Gastroesophageal sphincter (tissue), 4 donors: ENCODE measurements at regions not wholly inside any gene's neighbourhood (a gene's known extent, or its start where the extent isn't known, plus 50 kb on each side); places are given as distances from the start of the nearest gene placed in this dataset.

Experiments used
- ATAC-seq: fragments of 150-250 bp; one replicate; pipeline ENCODE4 v1.9.1; 2016; ENCODE audit warnings: mild to moderate bottlenecking, moderate library complexity
- H3K27ac ChIP-seq, 4 donors: fragments of 200-600 bp; sonication (generic) in 3 of 4; 1 replicate in 3 of 4; 2 replicates in 1 of 4; pipeline ENCODE4 v1.5.1; 2016 to 2019
- H3K27me3 ChIP-seq: fragments of 200-600 bp; sonication (generic); one replicate; pipeline ENCODE4 v1.5.1; 2019
- H3K36me3 ChIP-seq, 2 donors: fragments of 200-600 bp; sonication (generic); one replicate each; pipeline ENCODE4 v1.5.1; 2019; ENCODE audit warnings: control low read depth in 1 of 2
- H3K4me1 ChIP-seq, 3 donors: fragments of 200-600 bp; sonication (generic); 1 replicate in 2 of 3; 2 replicates in 1 of 3; pipeline ENCODE4 v1.5.1; 2016 to 2019; ENCODE audit warnings: control low read depth in 2 of 3
- H3K4me3 ChIP-seq, 2 donors: fragments of 200-600 bp; sonication (generic); one replicate each; pipeline ENCODE4 v1.5.1; 2019; ENCODE audit warnings: mild to moderate bottlenecking in 1 of 2, moderate library complexity in 1 of 2
- H3K9me3 ChIP-seq, 3 donors: fragments of 200-600 bp; sonication (generic); one replicate each; pipeline ENCODE4 v1.5.1; 2017 to 2019; ENCODE audit warnings: control low read depth in 2 of 3
- CTCF ChIP-seq, 4 experiments: fragments of 200-600 bp in 2 of 4; fragments of 450-650 bp in 2 of 4; sonication (generic) in 1 of 4; IDR thresholded peaks; one replicate each; pipeline ENCODE4 v1.5.1; 2017 to 2019; ENCODE audit warnings: antibody characterized with exemption in 4 of 4, mild to moderate bottlenecking in 2 of 4, moderate library complexity in 2 of 4
- EP300 ChIP-seq: sonication (generic); formaldehyde crosslinking; IDR thresholded peaks from one replicate; pipeline ENCODE4 v1.6.1; 2017; ENCODE audit warnings: antibody characterized with exemption, mild to moderate bottlenecking
- POLR2A ChIP-seq, 2 donors: fragments of 450-650 bp; IDR thresholded peaks; one replicate each; pipeline ENCODE4 v1.6.1; 2017; ENCODE audit warnings: antibody characterized with exemption in 2 of 2, mild to moderate bottlenecking in 2 of 2, moderate library complexity in 1 of 2
- POLR2AphosphoS5 ChIP-seq: sonication (generic); formaldehyde crosslinking; IDR thresholded peaks from one replicate; pipeline ENCODE4 v1.6.1; 2017; ENCODE audit warnings: antibody characterized with exemption
- WGBS, 2 donors: methylation state at CpG; one replicate each; pipeline ENCODE4 v1.1.5; 2018; ENCODE audit warnings: low coverage in 1 of 2; 5-methylcytosine and 5-hydroxymethylcytosine counted together

GRCh38 chr6:19327661-19328060, 509.5 kb upstream of the ID4 start:
- peaks cover 0 to 57% (median 4%) of the 10 kb centered on the region in 3 donors for H3K4me1 ChIP-seq
- no peaks in the 10 kb centered on the region for H3K36me3 ChIP-seq
- WGBS, 2 donors = 23 to 36% methylated on average over 6 to 8 of the region's 8 CpGs
- peak overlapping the region; percentile 34 to 65 (median 59) for H3K27ac ChIP-seq
- no peaks in the 10 kb centered on the region for H3K27me3 ChIP-seq
- no peak overlapping the region for H3K4me3 ChIP-seq
- TF ChIP-seq CTCF (IDR thresholded peaks at IDR 0.05) (peak in 1 of 4 experiments; percentile 19), POLR2AphosphoS5 (no peak), POLR2A (IDR thresholded peaks at IDR 0.05) (no peak)
- no peak for ATAC-seq
- no peaks in the 10 kb centered on the region for H3K9me3 ChIP-seq

- 42 to 70% methylated on average over 4 of the region's 4 CpGs for WGBS, 2 donors
- Histone ChIP-seq H3K27me3 (no peaks in the 10 kb centered on the region), H3K36me3 (no peaks in the 10 kb centered on the region), H3K27ac (peak overlapping the region in 2 of 4 donors; percentile 3 to 33), H3K9me3 (no peaks in the 10 kb centered on the region), H3K4me3 (no peak overlapping the region), H3K4me1 (peaks cover 0 to 51% (median 4%) of the 10 kb centered on the region in 3 donors)
- no peak for ATAC-seq
- TF ChIP-seq POLR2A (IDR thresholded peaks at IDR 0.05) (no peak), POLR2AphosphoS5 (no peak), EP300 (no peak), CTCF (IDR thresholded peaks at IDR 0.05) (no peak)
Observed at GRCh38 chr6:19329078-19329477, 508.1 kb upstream of the ID4 start.

- no peak overlapping the region for H3K4me3 ChIP-seq
- no peak overlapping the region for H3K27ac ChIP-seq
- H3K4me1 ChIP-seq = peaks cover 0 to 35% (median 2%) of the 10 kb centered on the region in 3 donors
- WGBS, 2 donors = 72% methylated on average over 3 of the region's 3 CpGs
- H3K27me3 ChIP-seq = no peaks in the 10 kb centered on the region
- no peak for TF ChIP-seq CTCF (IDR thresholded peaks at IDR 0.05)
- no peak for TF ChIP-seq POLR2AphosphoS5
- TF ChIP-seq EP300 = no peak
- no peak for TF ChIP-seq POLR2A (IDR thresholded peaks at IDR 0.05)
- H3K9me3 ChIP-seq = no peaks in the 10 kb centered on the region
- no peak for ATAC-seq
- no peaks in the 10 kb centered on the region for H3K36me3 ChIP-seq
Observed at GRCh38 chr6:19331089-19331488, 506.1 kb upstream of the ID4 start.

GRCh38 chr6:19332806-19333460, 504.2 kb upstream of the ID4 start:
- no peak for ATAC-seq
- Histone ChIP-seq H3K4me3 (no peak overlapping the region), H3K36me3 (no peaks in the 10 kb centered on the region), H3K27ac (no peak overlapping the region), H3K9me3 (no peaks in the 10 kb centered on the region), H3K27me3 (no peaks in the 10 kb centered on the region), H3K4me1 (peaks cover 0 to 18% (median 0%) of the 10 kb centered on the region in 3 donors)
- 95 to 97% methylated on average over 5 to 7 of the region's 7 CpGs for WGBS, 2 donors
- TF ChIP-seq CTCF (IDR thresholded peaks at IDR 0.05) (no peak), POLR2A (IDR thresholded peaks at IDR 0.05) (no peak), POLR2AphosphoS5 (no peak), EP300 (no peak)

GRCh38 chr6:19333936-19334335, 503.2 kb upstream of the ID4 start:
- Histone ChIP-seq H3K4me3 (no peak overlapping the region), H3K36me3 (no peaks in the 10 kb centered on the region), H3K4me1 (peaks cover 0 to 12% (median 0%) of the 10 kb centered on the region in 3 donors), H3K27ac (no peak overlapping the region), H3K9me3 (no peaks in the 10 kb centered on the region), H3K27me3 (no peaks in the 10 kb centered on the region)
- no peak for ATAC-seq
- no peak for TF ChIP-seq POLR2AphosphoS5
- WGBS, 2 donors = 80 to 95% methylated on average over 1 to 2 of the region's 3 CpGs
